Mesenchymal stem cell (in vitro differentiated cells and primary cell): ENCODE measurements at regions not wholly inside any gene's neighbourhood (a gene's known extent, or its start where the extent isn't known, plus 50 kb on each side); places are given as distances from the start of the nearest gene placed in this dataset.

Source experiments
- DNase-seq: peaks from one replicate; pipeline ENCODE4 v3.0.0-alpha.2; 2013
- H2AFZ ChIP-seq: one replicate; pipeline ENCODE4 v1.6.1; 2013; ENCODE audit warnings: low read depth, mild to moderate bottlenecking, control low read depth, inconsistent platforms, low read length, moderate library complexity
- H2AK5ac ChIP-seq: 2 replicates; pipeline ENCODE4 v1.6.1; 2013; ENCODE audit warnings: low read length, moderate library complexity, mild to moderate bottlenecking, inconsistent platforms; ENCODE audit not compliant: severe bottlenecking
- H2BK120ac ChIP-seq: one replicate; pipeline ENCODE4 v1.6.1; 2013; ENCODE audit warnings: low read depth, mild to moderate bottlenecking, inconsistent platforms, low read length, moderate library complexity
- H2BK12ac ChIP-seq, 2 experiments: one replicate each; pipeline ENCODE4 v1.6.1; 2013; ENCODE audit warnings: inconsistent platforms in 2 of 2, low read length in 2 of 2, mild to moderate bottlenecking in 2 of 2, moderate library complexity in 2 of 2, control low read depth in 1 of 2
- H2BK15ac ChIP-seq: one replicate; pipeline ENCODE4 v1.6.1; 2013; ENCODE audit warnings: mild to moderate bottlenecking, low read depth, inconsistent platforms; ENCODE audit not compliant: poor library complexity, severe bottlenecking
- H2BK5ac ChIP-seq: 2 replicates; pipeline ENCODE4 v1.6.1; 2013; ENCODE audit warnings: low read depth, mild to moderate bottlenecking, low read length, control low read depth, inconsistent platforms; ENCODE audit not compliant: poor library complexity, severe bottlenecking
- H3K14ac ChIP-seq, 2 experiments: one replicate each; pipeline ENCODE4 v1.6.1; 2013; ENCODE audit warnings: inconsistent platforms in 2 of 2, low read length in 2 of 2, control low read depth in 1 of 2, mild to moderate bottlenecking in 1 of 2, moderate library complexity in 1 of 2
- H3K18ac ChIP-seq, 2 experiments: one replicate each; pipeline ENCODE4 v1.6.1; 2013; ENCODE audit warnings: inconsistent platforms in 2 of 2, low read length in 2 of 2, control low read depth in 1 of 2, low read depth in 1 of 2, mild to moderate bottlenecking in 1 of 2
- H3K23ac ChIP-seq, 2 experiments: one replicate each; pipeline ENCODE4 v1.6.1; 2013; ENCODE audit warnings: inconsistent platforms in 2 of 2, low read length in 2 of 2, mild to moderate bottlenecking in 2 of 2, moderate library complexity in 2 of 2, control low read depth in 1 of 2
- H3K27ac ChIP-seq: 2 replicates; pipeline ENCODE4 v1.5.1; 2013; ENCODE audit warnings: mild to moderate bottlenecking, moderate library complexity, low read length, control low read depth, inconsistent platforms; ENCODE audit not compliant: poor library complexity, severe bottlenecking
- H3K27me3 ChIP-seq, 2 experiments: 2 replicates each; pipeline versions ENCODE4 v1.6.1 to v1.7.0; 2013; ENCODE audit warnings: low read length in 2 of 2, mild to moderate bottlenecking in 2 of 2, moderate library complexity in 2 of 2, control low read depth in 1 of 2, inconsistent platforms in 1 of 2; ENCODE audit not compliant: control insufficient read depth in 1 of 2, insufficient read depth in 1 of 2
- H3K36me3 ChIP-seq, 2 experiments: 2 replicates each; pipeline versions ENCODE4 v1.6.1 to v1.7.0; 2013; ENCODE audit warnings: low read length in 2 of 2, control low read depth in 1 of 2, inconsistent platforms in 1 of 2, low read depth in 1 of 2, mild to moderate bottlenecking in 1 of 2; ENCODE audit not compliant: insufficient read depth in 2 of 2, control insufficient read depth in 1 of 2
- H3K4ac ChIP-seq, 2 experiments: one replicate each; pipeline ENCODE4 v1.6.1; 2013; ENCODE audit warnings: inconsistent platforms in 2 of 2, low read length in 2 of 2, mild to moderate bottlenecking in 2 of 2, moderate library complexity in 2 of 2, control low read depth in 1 of 2, low read depth in 1 of 2
- H3K4me1 ChIP-seq: 2 replicates; pipeline ENCODE4 v1.6.1; 2013; ENCODE audit warnings: low read depth, low read length, control low read depth; ENCODE audit not compliant: control insufficient read depth, insufficient read depth
- H3K4me2 ChIP-seq: 2 replicates; pipeline ENCODE4 v1.6.1; 2013; ENCODE audit warnings: low read length, mild to moderate bottlenecking, inconsistent platforms; ENCODE audit not compliant: poor library complexity, severe bottlenecking
- H3K4me3 ChIP-seq, 2 experiments: 2 replicates each; pipeline versions ENCODE4 v1.5.1 to v1.7.0; 2013; ENCODE audit warnings: low read length in 2 of 2, mild to moderate bottlenecking in 2 of 2, control low read depth in 1 of 2, low read depth in 1 of 2; ENCODE audit not compliant: insufficient read depth in 1 of 2
- H3K79me1 ChIP-seq: replicated peaks from 2 replicates; pipeline ENCODE4 v1.6.1; 2013; ENCODE audit warnings: mild to moderate bottlenecking, control low read depth, low read length, inconsistent platforms; ENCODE audit not compliant: poor library complexity, severe bottlenecking
- H3K9ac ChIP-seq: 2 replicates; pipeline ENCODE4 v1.7.0; 2013; ENCODE audit warnings: mild to moderate bottlenecking, low read length, moderate library complexity
- H3K9me3 ChIP-seq: 2 replicates; pipeline ENCODE4 v1.7.0; 2013; ENCODE audit warnings: mild to moderate bottlenecking, low read length; ENCODE audit not compliant: control insufficient read depth
- H4K8ac ChIP-seq: one replicate; pipeline ENCODE4 v1.6.1; 2013; ENCODE audit warnings: inconsistent platforms, mild to moderate bottlenecking, low read length, moderate library complexity
- H4K91ac ChIP-seq: one replicate; pipeline ENCODE4 v1.6.1; 2013; ENCODE audit warnings: mild to moderate bottlenecking, low read length, inconsistent platforms
- WGBS: methylation state at CpG from one replicate; pipeline ENCODE4 v1.1.7; 2013; ENCODE audit warnings: mixed read lengths; 5-methylcytosine and 5-hydroxymethylcytosine counted together

GRCh38 chr5:116379306-116379705, 195.3 kb downstream of the SEMA6A start:
- Histone ChIP-seq H2BK120ac (no peak overlapping the region), H2BK5ac (no peak overlapping the region), H2BK12ac (no peak overlapping the region), H3K27ac (no peak overlapping the region), H3K9me3 (no peaks in the 10 kb centered on the region), H3K18ac (no peak overlapping the region), H3K4me2 (no peak overlapping the region), H3K9ac (no peak overlapping the region), H3K36me3 (no peaks in the 10 kb centered on the region), H3K27me3 (no peaks in the 10 kb centered on the region), H3K79me1 (no peaks in the 10 kb centered on the region), H2BK15ac (no peak overlapping the region), H3K4me3 (no peak overlapping the region), H4K8ac (no peak overlapping the region), H2AK5ac (no peak overlapping the region), H2AFZ (no peak overlapping the region), H3K23ac (no peak overlapping the region), H3K4ac (no peak overlapping the region), H3K14ac (no peak overlapping the region), H3K4me1 (peaks cover 8% of the 10 kb centered on the region), H4K91ac (no peak overlapping the region)
- WGBS = 95% methylated on average over 5 of the region's 5 CpGs
- DNase-seq = no peak

GRCh38 chr5:116378777-116379121, 195.9 kb downstream of the SEMA6A start:
- Histone ChIP-seq H3K79me1 (no peaks in the 10 kb centered on the region), H3K4me3 (no peak overlapping the region), H3K27me3 (no peaks in the 10 kb centered on the region), H2AFZ (no peak overlapping the region), H3K4ac (no peak overlapping the region), H4K8ac (no peak overlapping the region), H3K27ac (no peak overlapping the region), H2BK15ac (no peak overlapping the region), H3K4me2 (no peak overlapping the region), H3K9me3 (no peaks in the 10 kb centered on the region), H2AK5ac (no peak overlapping the region), H2BK12ac (no peak overlapping the region), H2BK120ac (no peak overlapping the region), H4K91ac (no peak overlapping the region), H3K18ac (no peak overlapping the region), H3K4me1 (peaks cover 8% of the 10 kb centered on the region), H3K23ac (no peak overlapping the region), H2BK5ac (no peak overlapping the region), H3K14ac (no peak overlapping the region), H3K9ac (no peak overlapping the region), H3K36me3 (no peaks in the 10 kb centered on the region)
- WGBS = 72% methylated on average over 5 of the region's 5 CpGs
- DNase-seq = no peak

GRCh38 chr5:116378007-116378776, 196.4 kb downstream of the SEMA6A start:
- Histone ChIP-seq H2AK5ac (no peak overlapping the region), H3K36me3 (no peaks in the 10 kb centered on the region), H2BK120ac (no peak overlapping the region), H3K18ac (peak overlapping the region in 1 of 2 experiments; percentile 70), H3K4me3 (no peak overlapping the region), H2BK12ac (no peak overlapping the region), H3K23ac (no peak overlapping the region), H2BK5ac (no peak overlapping the region), H3K9ac (no peak overlapping the region), H3K4me1 (peaks cover 8% of the 10 kb centered on the region), H3K9me3 (no peaks in the 10 kb centered on the region), H3K27me3 (no peaks in the 10 kb centered on the region), H3K4ac (no peak overlapping the region), H3K79me1 (no peaks in the 10 kb centered on the region), H4K91ac (peak overlapping the region; percentile 87), H2AFZ (no peak overlapping the region), H3K4me2 (no peak overlapping the region), H4K8ac (no peak overlapping the region), H3K27ac (no peak overlapping the region), H3K14ac (no peak overlapping the region), H2BK15ac (peak overlapping the region; percentile 30)
- WGBS = 52% methylated on average over 10 of the region's 12 CpGs
- DNase-seq = no peak

GRCh38 chr5:116377276-116378006, 197.2 kb downstream of the SEMA6A start:
- WGBS = 93% methylated on average over 17 of the region's 18 CpGs

More at GRCh38 chr5:116377276-116378006, 197.2 kb downstream of the SEMA6A start:
- peaks cover 8% of the 10 kb centered on the region for H3K4me1 ChIP-seq
- H3K18ac ChIP-seq = no peak overlapping the region
- no peak overlapping the region for H3K4me2 ChIP-seq
- no peak overlapping the region for H3K27ac ChIP-seq
- H3K27me3 ChIP-seq = no peaks in the 10 kb centered on the region
- H4K8ac ChIP-seq = no peak overlapping the region
- no peak overlapping the region for H3K14ac ChIP-seq
- no peak overlapping the region for H2BK120ac ChIP-seq
- H3K4ac ChIP-seq = no peak overlapping the region
- H3K36me3 ChIP-seq = no peaks in the 10 kb centered on the region
- no peak overlapping the region for H3K4me3 ChIP-seq
- H3K9me3 ChIP-seq = no peaks in the 10 kb centered on the region
- no peak overlapping the region for H3K23ac ChIP-seq
- no peak overlapping the region for H4K91ac ChIP-seq
- H2BK5ac ChIP-seq = no peak overlapping the region
- peak overlapping the region; percentile 30 for H2BK15ac ChIP-seq
- no peak overlapping the region for H2AFZ ChIP-seq
- H2AK5ac ChIP-seq = no peak overlapping the region
- H3K9ac ChIP-seq = no peak overlapping the region
- H3K79me1 ChIP-seq = no peaks in the 10 kb centered on the region
- DNase-seq = no peak
- no peak overlapping the region for H2BK12ac ChIP-seq
